Esophagus squamous epithelium (tissue), 4 donors: ENCODE measurements at regions not wholly inside any gene's neighbourhood (a gene's known extent, or its start where the extent isn't known, plus 50 kb on each side); places are given as distances from the start of the nearest gene placed in this dataset.

ENCODE experiments used
- CTCF ChIP-seq, 6 experiments: fragments of 450-650 bp in 4 of 6; fragments of 200-600 bp in 2 of 6; sonication (generic) in 2 of 6; IDR thresholded peaks; one replicate each; pipeline ENCODE4 v1.5.1; 2016 to 2019; ENCODE audit warnings: antibody characterized with exemption in 6 of 6, mild to moderate bottlenecking in 4 of 6, moderate library complexity in 4 of 6
- POLR2A ChIP-seq, 4 donors: fragments of 450-650 bp; IDR thresholded peaks; one replicate each; pipeline ENCODE4 v1.6.1; 2017; ENCODE audit warnings: antibody characterized with exemption in 4 of 4, mild to moderate bottlenecking in 4 of 4, moderate library complexity in 3 of 4

- no peak for TF ChIP-seq CTCF (IDR thresholded peaks at IDR 0.05)
- no peak for TF ChIP-seq POLR2A (IDR thresholded peaks at IDR 0.05)
These were observed 1917.7 kb upstream of the PIK3C3 start for GRCh38 chr18:40037356-40037755.
